ENCODE measurements at regions not wholly inside any gene's neighbourhood (a gene's known extent, or its start where the extent isn't known, plus 50 kb on each side); places are given as distances from the start of the nearest gene placed in this dataset.

DNA sequence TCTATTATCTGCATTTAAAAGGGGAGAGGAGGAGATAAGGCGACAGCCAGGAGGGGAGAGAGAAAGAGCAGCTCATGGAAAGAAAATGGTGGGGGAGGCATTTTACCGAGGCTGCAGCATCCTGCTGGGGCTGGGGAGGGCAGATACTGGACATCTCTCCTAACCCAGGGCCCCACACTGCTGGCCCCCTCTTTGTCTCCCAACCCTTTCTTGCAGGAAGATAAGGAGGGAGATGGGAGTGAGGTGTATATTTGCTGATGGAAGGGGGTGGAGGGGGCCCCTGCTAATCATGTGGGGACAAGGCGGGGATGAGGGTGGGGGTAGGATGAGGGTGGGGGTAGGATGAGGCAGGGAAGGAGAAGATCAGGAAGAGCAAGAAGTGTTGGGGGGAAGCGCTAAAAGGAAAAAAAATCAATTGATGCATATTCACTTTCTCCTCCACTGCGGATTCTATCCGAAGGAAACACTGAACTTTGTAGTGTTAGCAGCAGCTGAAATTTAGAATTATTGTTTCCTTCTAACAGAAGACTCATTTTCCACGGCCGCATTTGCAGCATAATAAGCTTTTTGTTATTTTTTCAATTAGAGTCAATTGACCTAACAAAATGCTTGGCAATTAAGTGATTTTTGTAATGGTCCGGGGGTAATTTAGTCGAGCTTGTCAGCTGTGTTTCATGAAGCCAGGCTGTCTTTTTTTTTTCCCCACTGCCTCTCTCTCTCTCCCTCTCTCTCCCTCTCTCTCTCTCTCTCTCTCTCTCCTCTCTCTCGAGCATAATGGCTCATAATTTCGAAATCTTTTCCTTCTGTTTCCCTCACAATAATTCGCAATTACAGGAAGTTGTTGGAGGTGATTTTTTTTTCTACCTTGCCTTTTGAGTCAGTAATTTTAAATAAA is 1134.6 kb downstream of the BCL11B start:
- DNase-seq (ENCODE audit: low spot score) = no peak

DNA sequence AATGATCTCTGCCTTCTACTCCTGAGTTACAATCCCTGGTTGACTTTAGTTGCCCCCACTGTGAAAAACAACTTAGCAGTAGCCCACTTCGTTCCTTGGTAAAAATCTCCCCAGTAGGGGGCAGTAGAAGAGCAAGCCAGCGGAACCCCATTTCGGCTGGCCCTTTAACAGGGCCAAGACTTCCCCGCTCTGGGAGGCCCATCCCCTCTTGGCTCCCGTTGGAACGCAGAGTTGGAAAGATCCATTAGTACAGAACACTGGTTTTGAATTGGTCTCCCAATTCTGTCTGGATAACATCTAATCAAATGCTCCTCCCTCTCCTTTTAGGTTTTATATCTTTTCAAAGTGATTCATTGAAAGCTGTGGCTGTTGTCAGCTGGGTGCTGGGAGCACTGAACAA is 1133.3 kb downstream of the BCL11B start:
- ATAC-seq (ENCODE audit: low FRiP score) (no peak), DNase-seq (ENCODE audit: low spot score) (no peak)
- TF ChIP-seq, protein P1, sequence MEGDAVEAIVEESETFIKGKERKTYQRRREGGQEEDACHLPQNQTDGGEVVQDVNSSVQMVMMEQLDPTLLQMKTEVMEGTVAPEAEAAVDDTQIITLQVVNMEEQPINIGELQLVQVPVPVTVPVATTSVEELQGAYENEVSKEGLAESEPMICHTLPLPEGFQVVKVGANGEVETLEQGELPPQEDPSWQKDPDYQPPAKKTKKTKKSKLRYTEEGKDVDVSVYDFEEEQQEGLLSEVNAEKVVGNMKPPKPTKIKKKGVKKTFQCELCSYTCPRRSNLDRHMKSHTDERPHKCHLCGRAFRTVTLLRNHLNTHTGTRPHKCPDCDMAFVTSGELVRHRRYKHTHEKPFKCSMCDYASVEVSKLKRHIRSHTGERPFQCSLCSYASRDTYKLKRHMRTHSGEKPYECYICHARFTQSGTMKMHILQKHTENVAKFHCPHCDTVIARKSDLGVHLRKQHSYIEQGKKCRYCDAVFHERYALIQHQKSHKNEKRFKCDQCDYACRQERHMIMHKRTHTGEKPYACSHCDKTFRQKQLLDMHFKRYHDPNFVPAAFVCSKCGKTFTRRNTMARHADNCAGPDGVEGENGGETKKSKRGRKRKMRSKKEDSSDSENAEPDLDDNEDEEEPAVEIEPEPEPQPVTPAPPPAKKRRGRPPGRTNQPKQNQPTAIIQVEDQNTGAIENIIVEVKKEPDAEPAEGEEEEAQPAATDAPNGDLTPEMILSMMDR (IDR thresholded peaks at IDR 0.05) = no peak

More for the DNA sequence above, 1134.6 kb downstream of the BCL11B start:
- TF ChIP-seq, protein P1 (IDR thresholded peaks at IDR 0.05) = no peak
- no peak for ATAC-seq (ENCODE audit: low FRiP score)

DNA sequence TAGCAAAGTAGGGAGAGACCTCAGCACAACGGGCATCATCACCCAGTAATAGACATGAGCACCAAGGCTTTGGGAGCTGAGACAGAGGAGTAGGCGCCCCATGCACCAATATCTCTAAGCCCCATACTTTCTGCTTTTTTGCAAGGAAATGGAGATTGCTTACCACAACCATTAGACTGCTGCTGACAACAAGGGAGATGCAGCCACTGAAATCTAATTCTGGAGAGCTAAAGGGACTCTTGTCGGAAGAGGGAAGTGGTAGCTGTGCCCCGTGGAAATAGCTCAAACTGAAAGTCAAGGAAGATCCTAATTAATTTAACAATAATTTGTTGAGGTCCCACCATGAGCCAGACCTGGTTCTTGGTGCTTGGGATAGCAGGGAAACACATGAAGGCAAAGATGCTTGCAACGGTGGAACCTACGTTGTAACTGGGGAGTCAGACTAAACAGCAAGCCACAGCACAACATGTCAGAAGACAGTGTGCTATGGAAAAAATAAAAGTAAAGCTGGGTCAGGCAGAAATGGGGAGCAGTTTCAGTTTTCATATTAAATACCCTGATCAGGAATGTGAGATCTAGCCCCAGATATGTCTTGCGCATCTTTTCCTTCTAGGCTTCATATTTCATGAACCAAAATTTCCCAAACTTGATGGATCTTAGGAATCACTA is 1131.0 kb downstream of the BCL11B start:
- DNase-seq (ENCODE audit: low spot score) (no peak), ATAC-seq (ENCODE audit: low FRiP score) (no peak)
- TF ChIP-seq, protein P1 (IDR thresholded peaks at IDR 0.05) = no peak

DNA sequence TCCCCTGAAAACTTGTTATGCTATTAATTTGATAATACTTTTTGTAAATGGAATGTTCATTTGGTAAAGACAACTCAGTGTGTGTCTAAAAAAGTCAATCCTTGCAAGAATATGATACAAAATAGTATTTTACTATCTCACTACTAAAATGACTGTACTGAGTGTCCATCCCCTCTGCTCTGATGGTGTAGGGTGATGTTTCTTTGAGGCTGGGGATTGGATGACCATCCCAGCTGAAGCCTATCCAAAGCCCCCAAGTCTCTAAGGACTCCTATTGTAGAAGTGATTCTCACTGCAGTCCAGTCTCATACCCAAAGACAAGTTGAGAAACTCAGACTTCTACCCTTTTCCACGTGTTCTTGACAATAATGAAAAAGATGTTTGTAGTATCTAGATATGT is 1128.4 kb downstream of the BCL11B start:
- TF ChIP-seq, protein P1 (IDR thresholded peaks at IDR 0.05) = no peak
- DNase-seq (ENCODE audit: low spot score) = no peak

GRCh38 chr14:98144964-98145363 is 1127.0 kb downstream of the BCL11B start:
- TF ChIP-seq, protein P1 (IDR thresholded peaks at IDR 0.05) = no peak
- DNase-seq (ENCODE audit: low spot score) (no peak), ATAC-seq (ENCODE audit: low FRiP score) (no peak)

More for the DNA sequence above, 1128.4 kb downstream of the BCL11B start:
- ATAC-seq (ENCODE audit: low FRiP score) = no peak

DNA sequence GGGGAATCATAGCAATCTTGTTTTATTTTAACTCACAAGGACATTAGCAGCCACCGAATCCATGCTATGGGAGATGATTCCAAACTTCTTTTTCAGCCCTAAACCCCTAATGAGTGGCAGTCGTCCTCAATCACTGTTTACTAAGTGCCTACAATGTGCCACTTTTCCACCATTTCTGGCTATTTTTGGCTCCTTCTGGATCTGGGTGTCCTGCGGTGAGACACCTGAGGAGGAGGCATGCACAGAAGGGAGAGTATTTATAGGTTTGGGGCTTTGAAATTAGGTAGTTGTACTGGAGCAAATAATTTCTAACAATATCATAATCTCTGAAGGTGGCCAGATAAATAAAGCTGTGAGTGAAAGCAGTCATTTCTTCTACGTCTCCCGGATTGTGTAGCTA is 1125.6 kb downstream of the BCL11B start:
- DNase-seq (ENCODE audit: low spot score) = no peak
- ATAC-seq (ENCODE audit: low FRiP score) = no peak

More for the DNA sequence above, 1125.6 kb downstream of the BCL11B start:
- TF ChIP-seq, protein P1 (IDR thresholded peaks at IDR 0.05) = no peak

Measured in omental fat pad (tissue), 3 donors.